ENCODE measurements at regions not wholly inside any gene's neighbourhood (a gene's known extent, or its start where the extent isn't known, plus 50 kb on each side); places are given as distances from the start of the nearest gene placed in this dataset.

DNA sequence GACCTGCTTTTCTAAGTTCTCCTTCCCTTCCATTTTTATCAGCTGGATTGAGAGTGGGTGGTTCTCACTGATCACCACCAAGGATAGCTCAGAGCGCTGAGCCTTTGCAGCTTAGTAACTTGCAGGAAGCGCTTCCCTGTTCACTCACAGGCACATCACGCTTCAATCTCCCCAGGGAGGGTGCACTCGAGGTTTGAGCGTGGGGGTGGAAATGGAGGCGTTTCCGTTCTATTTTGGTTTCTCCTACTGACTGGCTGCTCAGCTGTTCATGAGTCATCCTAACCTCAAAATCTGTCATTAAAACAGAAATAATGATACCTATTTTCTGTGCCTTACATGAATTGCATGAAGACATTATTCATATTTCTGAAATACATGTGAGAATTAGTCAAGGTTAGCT, 292.1 kb downstream of the SPRY2 start:
- TF ChIP-seq POLR2AphosphoS5 (IDR thresholded peaks at IDR 0.05) (peak in 2 of 3 donors; percentile 60 to 66), POLR2A (IDR thresholded peaks at IDR 0.05) (no peak)
- TF ChIP-seq, protein P1, sequence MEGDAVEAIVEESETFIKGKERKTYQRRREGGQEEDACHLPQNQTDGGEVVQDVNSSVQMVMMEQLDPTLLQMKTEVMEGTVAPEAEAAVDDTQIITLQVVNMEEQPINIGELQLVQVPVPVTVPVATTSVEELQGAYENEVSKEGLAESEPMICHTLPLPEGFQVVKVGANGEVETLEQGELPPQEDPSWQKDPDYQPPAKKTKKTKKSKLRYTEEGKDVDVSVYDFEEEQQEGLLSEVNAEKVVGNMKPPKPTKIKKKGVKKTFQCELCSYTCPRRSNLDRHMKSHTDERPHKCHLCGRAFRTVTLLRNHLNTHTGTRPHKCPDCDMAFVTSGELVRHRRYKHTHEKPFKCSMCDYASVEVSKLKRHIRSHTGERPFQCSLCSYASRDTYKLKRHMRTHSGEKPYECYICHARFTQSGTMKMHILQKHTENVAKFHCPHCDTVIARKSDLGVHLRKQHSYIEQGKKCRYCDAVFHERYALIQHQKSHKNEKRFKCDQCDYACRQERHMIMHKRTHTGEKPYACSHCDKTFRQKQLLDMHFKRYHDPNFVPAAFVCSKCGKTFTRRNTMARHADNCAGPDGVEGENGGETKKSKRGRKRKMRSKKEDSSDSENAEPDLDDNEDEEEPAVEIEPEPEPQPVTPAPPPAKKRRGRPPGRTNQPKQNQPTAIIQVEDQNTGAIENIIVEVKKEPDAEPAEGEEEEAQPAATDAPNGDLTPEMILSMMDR (IDR thresholded peaks at IDR 0.05), result no peak

All from breast epithelium (tissue), 3 donors.